Middle frontal gyrus (tissue), 1 donor: ENCODE measurements at regions not wholly inside any gene's neighbourhood (a gene's known extent, or its start where the extent isn't known, plus 50 kb on each side); places are given as distances from the start of the nearest gene placed in this dataset.
A peak's percentile ranks its signal among the peaks of the same experiment; 100 is the strongest.
"Not testable (repeated sequence)": the region's sequence is repeated elsewhere in the genome, so short reads cannot be mapped to it uniquely, and the experiment has no call there.

ENCODE experiments used
- DNase-seq: peaks from one replicate; pipeline ENCODE4 v3.0.0-alpha.2; 2015; ENCODE audit warnings: low spot score; ENCODE audit errors: extremely low spot score

GRCh38 chr5:28855626-28856025 lies 1817.2 kb upstream of the CDH9 start:
- DNase-seq, result no peak

GRCh38 chr5:28850320-28850921 lies 1812.0 kb upstream of the CDH9 start:
- no peak for DNase-seq

GRCh38 chr5:28831042-28831441 lies 1792.7 kb upstream of the CDH9 start:
- no peak for DNase-seq

GRCh38 chr5:28823231-28823630 lies 1784.8 kb upstream of the CDH9 start:
- DNase-seq, result no peak

GRCh38 chr5:28822071-28822470 lies 1783.7 kb upstream of the CDH9 start:
- DNase-seq, result no peak

GRCh38 chr5:28810751-28811136 lies 1772.4 kb upstream of the CDH9 start:
- no peak for DNase-seq

- DNase-seq, result no peak
Measured at GRCh38 chr5:28809811-28810750, 1771.7 kb upstream of the CDH9 start.

GRCh38 chr5:28808967-28809810 lies 1770.8 kb upstream of the CDH9 start:
- DNase-seq, result no peak

- no peak for DNase-seq
Measured at GRCh38 chr5:28807195-28807729, 1768.9 kb upstream of the CDH9 start.

GRCh38 chr5:28799035-28799434 lies 1760.6 kb upstream of the CDH9 start:
- DNase-seq, result not testable (repeated sequence)

GRCh38 chr5:28788954-28789353 lies 1750.6 kb upstream of the CDH9 start:
- no peak for DNase-seq

- no peak for DNase-seq
Measured at GRCh38 chr5:28780083-28780692, 1741.8 kb upstream of the CDH9 start.

GRCh38 chr5:28779161-28779754 lies 1740.9 kb upstream of the CDH9 start:
- no peak for DNase-seq

- DNase-seq, result no peak
Measured at GRCh38 chr5:28770307-28770706, 1731.9 kb upstream of the CDH9 start.

GRCh38 chr5:28766565-28767158 lies 1728.3 kb upstream of the CDH9 start:
- DNase-seq, result peak; percentile 24

- DNase-seq, result no peak
Measured at GRCh38 chr5:28751396-28751795, 1713.0 kb upstream of the CDH9 start.

GRCh38 chr5:28750251-28750650 lies 1711.9 kb upstream of the CDH9 start:
- no peak for DNase-seq

GRCh38 chr5:28748446-28748845 lies 1710.1 kb upstream of the CDH9 start:
- DNase-seq, result no peak

GRCh38 chr5:28743716-28744110 lies 1705.3 kb upstream of the CDH9 start:
- no peak for DNase-seq

- DNase-seq, result no peak
Measured at GRCh38 chr5:28743025-28743715, 1704.8 kb upstream of the CDH9 start.
